ENCODE measurements at regions not wholly inside any gene's neighbourhood (a gene's known extent, or its start where the extent isn't known, plus 50 kb on each side); places are given as distances from the start of the nearest gene placed in this dataset.

GRCh38 chr16:6110346-6110745 is 1012.8 kb upstream of the EEF2KMT start:
- DNase-seq, result no peak

GRCh38 chr16:6106061-6106460 is 1008.5 kb upstream of the EEF2KMT start:
- DNase-seq, result no peak

- no peak for DNase-seq
Measured at GRCh38 chr16:6105115-6105514, 1007.5 kb upstream of the EEF2KMT start.

- DNase-seq, result no peak
Measured at GRCh38 chr16:6104428-6104827, 1006.8 kb upstream of the EEF2KMT start.

- no peak for DNase-seq
Measured at GRCh38 chr16:6103561-6103960, 1006.0 kb upstream of the EEF2KMT start.

GRCh38 chr16:6099102-6099501 is 1001.5 kb upstream of the EEF2KMT start:
- DNase-seq, result no peak

- DNase-seq, result no peak
Measured at GRCh38 chr16:6096931-6097670, 999.5 kb upstream of the EEF2KMT start.

- no peak for DNase-seq
Measured at GRCh38 chr16:6095414-6095813, 997.8 kb upstream of the EEF2KMT start.

- DNase-seq, result no peak
Measured at GRCh38 chr16:6091021-6091420, 993.4 kb upstream of the EEF2KMT start.

GRCh38 chr16:6081320-6081976 is 983.9 kb upstream of the EEF2KMT start:
- no peak for DNase-seq

GRCh38 chr16:6076631-6077030 is 979.0 kb upstream of the EEF2KMT start:
- DNase-seq, result no peak

GRCh38 chr16:6068063-6068462 is 970.5 kb upstream of the EEF2KMT start:
- no peak for DNase-seq

GRCh38 chr16:6066652-6067051 is 969.1 kb upstream of the EEF2KMT start:
- DNase-seq, result peak; percentile 5

- no peak for DNase-seq
Measured at GRCh38 chr16:6063526-6063925, 965.9 kb upstream of the EEF2KMT start.

GRCh38 chr16:6059671-6060070 is 962.1 kb upstream of the EEF2KMT start:
- peak; percentile 7 for DNase-seq

- DNase-seq, result no peak
Measured at GRCh38 chr16:6057821-6058220, 960.2 kb upstream of the EEF2KMT start.

- no peak for DNase-seq
Measured at GRCh38 chr16:6048017-6048416, 950.4 kb upstream of the EEF2KMT start.

- no peak for DNase-seq
Measured at GRCh38 chr16:6047325-6047724, 949.7 kb upstream of the EEF2KMT start.

- DNase-seq, result no peak
Measured at GRCh38 chr16:6038941-6039645, 941.5 kb upstream of the EEF2KMT start.

- no peak for DNase-seq
Measured at GRCh38 chr16:6035161-6035560, 937.6 kb upstream of the EEF2KMT start.

GRCh38 chr16:6034511-6034910 is 936.9 kb upstream of the EEF2KMT start:
- DNase-seq, result no peak

GRCh38 chr16:6032438-6032837 is 934.8 kb upstream of the EEF2KMT start:
- no peak for DNase-seq

GRCh38 chr16:6031567-6031966 is 934.0 kb upstream of the EEF2KMT start:
- DNase-seq, result no peak

GRCh38 chr16:6031102-6031501 is 933.5 kb upstream of the EEF2KMT start:
- DNase-seq, result no peak

All from NCI-H1092 (cell line).